ENCODE measurements at regions not wholly inside any gene's neighbourhood (a gene's known extent, or its start where the extent isn't known, plus 50 kb on each side); places are given as distances from the start of the nearest gene placed in this dataset.

GRCh38 chr10:47178537-47179290 lies 121.3 kb upstream of the GDF10 start:
- no peak for TF ChIP-seq EP300 (IDR thresholded peaks at IDR 0.05)
- no peak for TF ChIP-seq POLR2A (IDR thresholded peaks at IDR 0.05)
- TF ChIP-seq CTCF (IDR thresholded peaks at IDR 0.05): no peak
- no peak for TF ChIP-seq POLR2AphosphoS5 (IDR thresholded peaks at IDR 0.05)

Data from sigmoid colon (tissue), 4 donors.